ENCODE measurements at regions not wholly inside any gene's neighbourhood (a gene's known extent, or its start where the extent isn't known, plus 50 kb on each side); places are given as distances from the start of the nearest gene placed in this dataset.

DNA sequence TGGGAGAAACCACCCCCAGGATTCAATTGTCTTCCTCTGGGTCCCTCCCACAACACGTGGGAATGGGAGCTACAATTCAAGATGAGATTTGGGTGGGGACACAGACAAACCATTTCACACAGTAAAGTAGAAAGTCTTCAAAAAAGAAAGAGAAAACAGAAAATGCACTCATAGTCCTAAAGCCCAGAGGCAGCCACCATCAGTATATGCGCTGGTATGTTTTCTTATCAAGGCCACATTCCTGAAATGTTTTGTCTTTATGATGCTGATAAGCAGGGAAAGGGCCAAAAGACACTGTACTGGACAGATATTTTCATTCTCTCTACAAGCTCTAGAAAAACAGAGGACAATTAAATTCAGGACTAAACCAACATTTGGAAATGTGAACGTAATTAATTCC, 375.8 kb upstream of the TSHZ3 start:
- TF ChIP-seq, protein P1, sequence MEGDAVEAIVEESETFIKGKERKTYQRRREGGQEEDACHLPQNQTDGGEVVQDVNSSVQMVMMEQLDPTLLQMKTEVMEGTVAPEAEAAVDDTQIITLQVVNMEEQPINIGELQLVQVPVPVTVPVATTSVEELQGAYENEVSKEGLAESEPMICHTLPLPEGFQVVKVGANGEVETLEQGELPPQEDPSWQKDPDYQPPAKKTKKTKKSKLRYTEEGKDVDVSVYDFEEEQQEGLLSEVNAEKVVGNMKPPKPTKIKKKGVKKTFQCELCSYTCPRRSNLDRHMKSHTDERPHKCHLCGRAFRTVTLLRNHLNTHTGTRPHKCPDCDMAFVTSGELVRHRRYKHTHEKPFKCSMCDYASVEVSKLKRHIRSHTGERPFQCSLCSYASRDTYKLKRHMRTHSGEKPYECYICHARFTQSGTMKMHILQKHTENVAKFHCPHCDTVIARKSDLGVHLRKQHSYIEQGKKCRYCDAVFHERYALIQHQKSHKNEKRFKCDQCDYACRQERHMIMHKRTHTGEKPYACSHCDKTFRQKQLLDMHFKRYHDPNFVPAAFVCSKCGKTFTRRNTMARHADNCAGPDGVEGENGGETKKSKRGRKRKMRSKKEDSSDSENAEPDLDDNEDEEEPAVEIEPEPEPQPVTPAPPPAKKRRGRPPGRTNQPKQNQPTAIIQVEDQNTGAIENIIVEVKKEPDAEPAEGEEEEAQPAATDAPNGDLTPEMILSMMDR (IDR thresholded peaks at IDR 0.05; ENCODE audit: low read depth, low read length, missing control alignments) = no peak
- DNase-seq (ENCODE audit: low read depth) = no peak
- no peak overlapping the region for H3K4me3 ChIP-seq (ENCODE audit: low read depth, low read length)

GRCh38 chr19:31727536-31727935, 378.3 kb upstream of the TSHZ3 start:
- TF ChIP-seq, protein P1 (IDR thresholded peaks at IDR 0.05; ENCODE audit: low read depth, low read length, missing control alignments) = no peak
- DNase-seq (ENCODE audit: low read depth) = no peak
- no peak overlapping the region for H3K4me3 ChIP-seq (ENCODE audit: low read depth, low read length)

GRCh38 chr19:31730270-31730669, 381.0 kb upstream of the TSHZ3 start:
- DNase-seq (ENCODE audit: low read depth) = no peak
- TF ChIP-seq, protein P1 (IDR thresholded peaks at IDR 0.05; ENCODE audit: low read depth, low read length, missing control alignments) = no peak
- no peak overlapping the region for H3K4me3 ChIP-seq (ENCODE audit: low read depth, low read length)

- no peak overlapping the region for H3K4me3 ChIP-seq (ENCODE audit: low read depth, low read length)
- TF ChIP-seq, protein P1 (IDR thresholded peaks at IDR 0.05; ENCODE audit: low read depth, low read length, missing control alignments) = no peak
These were observed 384.4 kb upstream of the TSHZ3 start for GRCh38 chr19:31733591-31733990.

GRCh38 chr19:31742249-31742648, 393.0 kb upstream of the TSHZ3 start:
- no peak overlapping the region for H3K4me3 ChIP-seq (ENCODE audit: low read depth, low read length)
- DNase-seq (ENCODE audit: low read depth) = no peak
- TF ChIP-seq, protein P1 (IDR thresholded peaks at IDR 0.05; ENCODE audit: low read depth, low read length, missing control alignments) = no peak

More at GRCh38 chr19:31733591-31733990, 384.4 kb upstream of the TSHZ3 start:
- no peak for DNase-seq (ENCODE audit: low read depth)

GRCh38 chr19:31745731-31746130, 396.5 kb upstream of the TSHZ3 start:
- no peak overlapping the region for H3K4me3 ChIP-seq (ENCODE audit: low read depth, low read length)
- no peak for DNase-seq (ENCODE audit: low read depth)
- TF ChIP-seq, protein P1 (IDR thresholded peaks at IDR 0.05; ENCODE audit: low read depth, low read length, missing control alignments) = no peak

- DNase-seq (ENCODE audit: low read depth) = no peak
- H3K4me3 ChIP-seq (ENCODE audit: low read depth, low read length) = no peak overlapping the region
- TF ChIP-seq, protein P1 (IDR thresholded peaks at IDR 0.05; ENCODE audit: low read depth, low read length, missing control alignments) = no peak
These were observed 400.0 kb upstream of the TSHZ3 start for GRCh38 chr19:31749231-31749630.

All from GM12864 (cell line).